HCT116 (cell line): ENCODE measurements at regions not wholly inside any gene's neighbourhood (a gene's known extent, or its start where the extent isn't known, plus 50 kb on each side); places are given as distances from the start of the nearest gene placed in this dataset.

Experiments used
- ELF1 ChIP-seq: IDR thresholded peaks from 2 replicates; pipeline ENCODE4 v1.6.1; 2012; ENCODE audit warnings: low read depth, borderline replicate concordance
- EZH2 ChIP-seq: fragments of 200-600 bp; sonication (generic); IDR thresholded peaks from 2 replicates; pipeline ENCODE4 v1.6.1; 2017; ENCODE audit warnings: antibody characterized with exemption, mixed run types
- FOSL1 ChIP-seq: IDR thresholded peaks from 2 replicates; pipeline ENCODE4 v1.6.1; 2012; ENCODE audit warnings: low read depth
- POLR2A ChIP-seq: IDR thresholded peaks from 2 replicates; pipeline ENCODE4 v1.7.0; 2011; ENCODE audit warnings: borderline replicate concordance; ENCODE audit not compliant: insufficient read depth, insufficient read length; ENCODE audit errors: extremely low read depth
- POLR2AphosphoS5 ChIP-seq: IDR thresholded peaks from 2 replicates; pipeline ENCODE4 v1.6.1; 2011; ENCODE audit warnings: mild to moderate bottlenecking, low read depth, low read length, moderate library complexity
- RAD21 ChIP-seq: IDR thresholded peaks from 2 replicates; pipeline ENCODE4 v1.6.1; 2012; ENCODE audit warnings: low read depth, mild to moderate bottlenecking
- TCF7L2 ChIP-seq: IDR thresholded peaks from 2 replicates; pipeline ENCODE4 v1.7.0; 2011; ENCODE audit warnings: borderline replicate concordance, inconsistent platforms; ENCODE audit not compliant: insufficient read depth, insufficient read length; ENCODE audit errors: extremely low read depth
- ZFX ChIP-seq: fragments of 450-650 bp; IDR thresholded peaks from 2 replicates; pipeline ENCODE4 v1.6.1; 2017
- TF ChIP-seq, protein P1 (sequence below), 3 experiments: fragments of 200-600 bp in 1 of 3; sonication (generic) in 1 of 3; IDR thresholded peaks in 2 of 3; conservative IDR thresholded peaks in 1 of 3; 2 replicates each; pipeline ENCODE4 v1.5.1; 2012 to 2017; ENCODE audit warnings: low read depth in 2 of 3, low read length in 2 of 3, antibody characterized with exemption in 1 of 3, borderline replicate concordance in 1 of 3, control low read depth in 1 of 3, mild to moderate bottlenecking in 1 of 3, mixed read lengths in 1 of 3, mixed run types in 1 of 3, moderate library complexity in 1 of 3; ENCODE audit not compliant: insufficient read depth in 1 of 3
- TF ChIP-seq, protein P2 (sequence below): IDR thresholded peaks from 2 replicates; pipeline ENCODE4 v1.6.1; 2012; ENCODE audit warnings: low read depth

DNA sequence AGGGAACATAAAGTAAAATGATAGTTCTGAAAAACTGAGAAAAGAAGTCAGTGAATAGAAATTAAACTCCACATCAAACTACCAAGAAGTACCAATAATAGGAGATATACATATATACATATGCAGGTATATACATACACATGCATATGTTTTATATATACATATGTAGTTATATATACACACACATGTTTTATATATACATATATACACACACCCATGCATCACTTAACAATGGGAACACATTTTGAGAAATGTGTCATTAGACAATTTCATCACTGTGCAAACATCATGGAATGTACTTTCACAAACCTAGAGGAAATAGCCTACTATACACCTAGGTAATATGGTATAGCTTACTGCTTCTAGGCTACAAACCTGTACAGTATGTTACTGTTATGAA, 626.8 kb upstream of the PCDH9 start:
- TF ChIP-seq, protein P1, sequence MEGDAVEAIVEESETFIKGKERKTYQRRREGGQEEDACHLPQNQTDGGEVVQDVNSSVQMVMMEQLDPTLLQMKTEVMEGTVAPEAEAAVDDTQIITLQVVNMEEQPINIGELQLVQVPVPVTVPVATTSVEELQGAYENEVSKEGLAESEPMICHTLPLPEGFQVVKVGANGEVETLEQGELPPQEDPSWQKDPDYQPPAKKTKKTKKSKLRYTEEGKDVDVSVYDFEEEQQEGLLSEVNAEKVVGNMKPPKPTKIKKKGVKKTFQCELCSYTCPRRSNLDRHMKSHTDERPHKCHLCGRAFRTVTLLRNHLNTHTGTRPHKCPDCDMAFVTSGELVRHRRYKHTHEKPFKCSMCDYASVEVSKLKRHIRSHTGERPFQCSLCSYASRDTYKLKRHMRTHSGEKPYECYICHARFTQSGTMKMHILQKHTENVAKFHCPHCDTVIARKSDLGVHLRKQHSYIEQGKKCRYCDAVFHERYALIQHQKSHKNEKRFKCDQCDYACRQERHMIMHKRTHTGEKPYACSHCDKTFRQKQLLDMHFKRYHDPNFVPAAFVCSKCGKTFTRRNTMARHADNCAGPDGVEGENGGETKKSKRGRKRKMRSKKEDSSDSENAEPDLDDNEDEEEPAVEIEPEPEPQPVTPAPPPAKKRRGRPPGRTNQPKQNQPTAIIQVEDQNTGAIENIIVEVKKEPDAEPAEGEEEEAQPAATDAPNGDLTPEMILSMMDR (IDR thresholded peaks at IDR 0.05 in 2 of 3, conservative IDR thresholded peaks at IDR 0.05 in 1 of 3; ENCODE audit: borderline replicate concordance in 1 of 3, insufficient read depth in 1 of 3, low read depth in 2 of 3, low read length in 2 of 3): no peak
- TF ChIP-seq RAD21 (no peak), FOSL1 (no peak), POLR2AphosphoS5 (no peak), POLR2A (no peak), EZH2 (no peak), TCF7L2 (no peak), ZFX (no peak), ELF1 (no peak)
- TF ChIP-seq, protein P2, sequence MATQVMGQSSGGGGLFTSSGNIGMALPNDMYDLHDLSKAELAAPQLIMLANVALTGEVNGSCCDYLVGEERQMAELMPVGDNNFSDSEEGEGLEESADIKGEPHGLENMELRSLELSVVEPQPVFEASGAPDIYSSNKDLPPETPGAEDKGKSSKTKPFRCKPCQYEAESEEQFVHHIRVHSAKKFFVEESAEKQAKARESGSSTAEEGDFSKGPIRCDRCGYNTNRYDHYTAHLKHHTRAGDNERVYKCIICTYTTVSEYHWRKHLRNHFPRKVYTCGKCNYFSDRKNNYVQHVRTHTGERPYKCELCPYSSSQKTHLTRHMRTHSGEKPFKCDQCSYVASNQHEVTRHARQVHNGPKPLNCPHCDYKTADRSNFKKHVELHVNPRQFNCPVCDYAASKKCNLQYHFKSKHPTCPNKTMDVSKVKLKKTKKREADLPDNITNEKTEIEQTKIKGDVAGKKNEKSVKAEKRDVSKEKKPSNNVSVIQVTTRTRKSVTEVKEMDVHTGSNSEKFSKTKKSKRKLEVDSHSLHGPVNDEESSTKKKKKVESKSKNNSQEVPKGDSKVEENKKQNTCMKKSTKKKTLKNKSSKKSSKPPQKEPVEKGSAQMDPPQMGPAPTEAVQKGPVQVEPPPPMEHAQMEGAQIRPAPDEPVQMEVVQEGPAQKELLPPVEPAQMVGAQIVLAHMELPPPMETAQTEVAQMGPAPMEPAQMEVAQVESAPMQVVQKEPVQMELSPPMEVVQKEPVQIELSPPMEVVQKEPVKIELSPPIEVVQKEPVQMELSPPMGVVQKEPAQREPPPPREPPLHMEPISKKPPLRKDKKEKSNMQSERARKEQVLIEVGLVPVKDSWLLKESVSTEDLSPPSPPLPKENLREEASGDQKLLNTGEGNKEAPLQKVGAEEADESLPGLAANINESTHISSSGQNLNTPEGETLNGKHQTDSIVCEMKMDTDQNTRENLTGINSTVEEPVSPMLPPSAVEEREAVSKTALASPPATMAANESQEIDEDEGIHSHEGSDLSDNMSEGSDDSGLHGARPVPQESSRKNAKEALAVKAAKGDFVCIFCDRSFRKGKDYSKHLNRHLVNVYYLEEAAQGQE: no peak
